Gastroesophageal sphincter (tissue), 4 donors: ENCODE measurements at regions not wholly inside any gene's neighbourhood (a gene's known extent, or its start where the extent isn't known, plus 50 kb on each side); places are given as distances from the start of the nearest gene placed in this dataset.

Experiments
- ATAC-seq: fragments of 150-250 bp; one replicate; pipeline ENCODE4 v1.9.1; 2016; ENCODE audit warnings: mild to moderate bottlenecking, moderate library complexity
- H3K27ac ChIP-seq, 4 donors: fragments of 200-600 bp; sonication (generic) in 3 of 4; 1 replicate in 3 of 4; 2 replicates in 1 of 4; pipeline ENCODE4 v1.5.1; 2016 to 2019
- H3K27me3 ChIP-seq: fragments of 200-600 bp; sonication (generic); one replicate; pipeline ENCODE4 v1.5.1; 2019
- H3K36me3 ChIP-seq, 2 donors: fragments of 200-600 bp; sonication (generic); one replicate each; pipeline ENCODE4 v1.5.1; 2019; ENCODE audit warnings: control low read depth in 1 of 2
- H3K4me1 ChIP-seq, 3 donors: fragments of 200-600 bp; sonication (generic); 1 replicate in 2 of 3; 2 replicates in 1 of 3; pipeline ENCODE4 v1.5.1; 2016 to 2019; ENCODE audit warnings: control low read depth in 2 of 3
- H3K4me3 ChIP-seq, 2 donors: fragments of 200-600 bp; sonication (generic); one replicate each; pipeline ENCODE4 v1.5.1; 2019; ENCODE audit warnings: mild to moderate bottlenecking in 1 of 2, moderate library complexity in 1 of 2
- H3K9me3 ChIP-seq, 3 donors: fragments of 200-600 bp; sonication (generic); one replicate each; pipeline ENCODE4 v1.5.1; 2017 to 2019; ENCODE audit warnings: control low read depth in 2 of 3
- CTCF ChIP-seq, 4 experiments: fragments of 200-600 bp in 2 of 4; fragments of 450-650 bp in 2 of 4; sonication (generic) in 1 of 4; IDR thresholded peaks; one replicate each; pipeline ENCODE4 v1.5.1; 2017 to 2019; ENCODE audit warnings: antibody characterized with exemption in 4 of 4, mild to moderate bottlenecking in 2 of 4, moderate library complexity in 2 of 4
- EP300 ChIP-seq: sonication (generic); formaldehyde crosslinking; IDR thresholded peaks from one replicate; pipeline ENCODE4 v1.6.1; 2017; ENCODE audit warnings: antibody characterized with exemption, mild to moderate bottlenecking
- POLR2A ChIP-seq, 2 donors: fragments of 450-650 bp; IDR thresholded peaks; one replicate each; pipeline ENCODE4 v1.6.1; 2017; ENCODE audit warnings: antibody characterized with exemption in 2 of 2, mild to moderate bottlenecking in 2 of 2, moderate library complexity in 1 of 2
- POLR2AphosphoS5 ChIP-seq: sonication (generic); formaldehyde crosslinking; IDR thresholded peaks from one replicate; pipeline ENCODE4 v1.6.1; 2017; ENCODE audit warnings: antibody characterized with exemption
- WGBS, 2 donors: methylation state at CpG; one replicate each; pipeline ENCODE4 v1.1.5; 2018; ENCODE audit warnings: low coverage in 1 of 2; 5-methylcytosine and 5-hydroxymethylcytosine counted together

GRCh38 chr6:23611776-23612381 is 514.1 kb upstream of the NRSN1 start:
- no peak for TF ChIP-seq EP300
- no peak for TF ChIP-seq CTCF (IDR thresholded peaks at IDR 0.05)
- TF ChIP-seq POLR2AphosphoS5, result no peak
- no peak for TF ChIP-seq POLR2A (IDR thresholded peaks at IDR 0.05)
- ATAC-seq, result no peak

GRCh38 chr6:23618366-23618765 is 507.6 kb upstream of the NRSN1 start:
- no peak for ATAC-seq
- no peak for TF ChIP-seq CTCF (IDR thresholded peaks at IDR 0.05)
- TF ChIP-seq POLR2A (IDR thresholded peaks at IDR 0.05), result no peak
- TF ChIP-seq POLR2AphosphoS5, result no peak
- TF ChIP-seq EP300, result no peak
- no peaks in the 10 kb centered on the region for H3K36me3 ChIP-seq

More at GRCh38 chr6:23611776-23612381, 514.1 kb upstream of the NRSN1 start:
- H3K27me3 ChIP-seq, result no peaks in the 10 kb centered on the region
- H3K27ac ChIP-seq, result no peak overlapping the region
- H3K9me3 ChIP-seq, result no peaks in the 10 kb centered on the region
- no peaks in the 10 kb centered on the region for H3K4me1 ChIP-seq
- no peak overlapping the region for H3K4me3 ChIP-seq
- 66 to 77% methylated on average over 3 to 6 of the region's 6 CpGs for WGBS, 2 donors
- no peaks in the 10 kb centered on the region for H3K36me3 ChIP-seq

GRCh38 chr6:23620911-23621401 is 505.1 kb upstream of the NRSN1 start:
- no peak for ATAC-seq
- H3K27me3 ChIP-seq, result no peaks in the 10 kb centered on the region
- TF ChIP-seq EP300, result no peak
- TF ChIP-seq POLR2AphosphoS5, result no peak
- no peak for TF ChIP-seq POLR2A (IDR thresholded peaks at IDR 0.05)
- TF ChIP-seq CTCF (IDR thresholded peaks at IDR 0.05), result no peak
- no peaks in the 10 kb centered on the region for H3K4me1 ChIP-seq
- no peak overlapping the region for H3K27ac ChIP-seq
- no peaks in the 10 kb centered on the region for H3K9me3 ChIP-seq
- H3K36me3 ChIP-seq, result no peaks in the 10 kb centered on the region
- WGBS, 2 donors, result 32 to 34% methylated on average over 4 to 5 of the region's 5 CpGs
- H3K4me3 ChIP-seq, result no peak overlapping the region

More at GRCh38 chr6:23618366-23618765, 507.6 kb upstream of the NRSN1 start:
- no peaks in the 10 kb centered on the region for H3K27me3 ChIP-seq
- no peaks in the 10 kb centered on the region for H3K4me1 ChIP-seq
- H3K9me3 ChIP-seq, result no peaks in the 10 kb centered on the region
- H3K27ac ChIP-seq, result no peak overlapping the region
- no peak overlapping the region for H3K4me3 ChIP-seq

GRCh38 chr6:23630726-23631635 is 495.0 kb upstream of the NRSN1 start:
- no peak for TF ChIP-seq CTCF (IDR thresholded peaks at IDR 0.05)
- TF ChIP-seq POLR2A (IDR thresholded peaks at IDR 0.05), result no peak
- no peak for TF ChIP-seq EP300
- TF ChIP-seq POLR2AphosphoS5, result no peak
- 80 to 86% methylated on average over 6 of the region's 6 CpGs for WGBS, 2 donors
- H3K9me3 ChIP-seq, result no peaks in the 10 kb centered on the region
- no peaks in the 10 kb centered on the region for H3K27me3 ChIP-seq
- no peaks in the 10 kb centered on the region for H3K4me1 ChIP-seq
- H3K4me3 ChIP-seq, result no peak overlapping the region
- H3K27ac ChIP-seq, result no peak overlapping the region
- no peak for ATAC-seq
- H3K36me3 ChIP-seq, result no peaks in the 10 kb centered on the region
